Liver (tissue), 2 donors: ENCODE measurements at regions not wholly inside any gene's neighbourhood (a gene's known extent, or its start where the extent isn't known, plus 50 kb on each side); places are given as distances from the start of the nearest gene placed in this dataset.

ENCODE experiments used
- TF ChIP-seq, protein P1 (sequence below): fragments of 150-350 bp; IDR thresholded peaks from 2 replicates; pipeline ENCODE4 v1.5.1; 2017; ENCODE audit warnings: improper control_type of control experiment, low read depth, low read length; ENCODE audit not compliant: missing input control
- TF ChIP-seq, protein P2 (sequence below): IDR thresholded peaks from 2 replicates; pipeline ENCODE4 v1.6.1; 2016; ENCODE audit warnings: antibody characterized with exemption
- donor health status: healthy.

DNA sequence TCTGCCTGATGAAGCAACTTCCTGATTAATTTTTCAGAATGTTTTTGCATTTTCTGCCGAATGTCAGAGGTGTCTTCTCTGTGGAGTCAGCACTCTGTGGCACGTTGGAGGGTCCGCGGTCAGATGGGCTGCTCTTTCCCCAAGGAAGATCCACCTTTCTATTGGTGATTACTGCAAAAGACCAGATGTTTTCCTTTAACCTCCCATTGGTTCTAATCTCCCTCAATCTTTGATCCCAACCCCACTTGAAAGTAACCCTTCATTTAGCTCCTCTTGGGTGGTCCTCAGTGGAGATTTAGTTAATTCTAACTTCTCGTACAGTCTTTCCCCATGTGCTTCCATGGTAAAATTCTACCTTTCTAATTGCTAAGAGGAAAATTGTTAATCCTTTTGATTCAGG is 397.7 kb upstream of the DDHD1 start:
- TF ChIP-seq, protein P1, sequence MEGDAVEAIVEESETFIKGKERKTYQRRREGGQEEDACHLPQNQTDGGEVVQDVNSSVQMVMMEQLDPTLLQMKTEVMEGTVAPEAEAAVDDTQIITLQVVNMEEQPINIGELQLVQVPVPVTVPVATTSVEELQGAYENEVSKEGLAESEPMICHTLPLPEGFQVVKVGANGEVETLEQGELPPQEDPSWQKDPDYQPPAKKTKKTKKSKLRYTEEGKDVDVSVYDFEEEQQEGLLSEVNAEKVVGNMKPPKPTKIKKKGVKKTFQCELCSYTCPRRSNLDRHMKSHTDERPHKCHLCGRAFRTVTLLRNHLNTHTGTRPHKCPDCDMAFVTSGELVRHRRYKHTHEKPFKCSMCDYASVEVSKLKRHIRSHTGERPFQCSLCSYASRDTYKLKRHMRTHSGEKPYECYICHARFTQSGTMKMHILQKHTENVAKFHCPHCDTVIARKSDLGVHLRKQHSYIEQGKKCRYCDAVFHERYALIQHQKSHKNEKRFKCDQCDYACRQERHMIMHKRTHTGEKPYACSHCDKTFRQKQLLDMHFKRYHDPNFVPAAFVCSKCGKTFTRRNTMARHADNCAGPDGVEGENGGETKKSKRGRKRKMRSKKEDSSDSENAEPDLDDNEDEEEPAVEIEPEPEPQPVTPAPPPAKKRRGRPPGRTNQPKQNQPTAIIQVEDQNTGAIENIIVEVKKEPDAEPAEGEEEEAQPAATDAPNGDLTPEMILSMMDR, result no peak
- TF ChIP-seq, protein P2, sequence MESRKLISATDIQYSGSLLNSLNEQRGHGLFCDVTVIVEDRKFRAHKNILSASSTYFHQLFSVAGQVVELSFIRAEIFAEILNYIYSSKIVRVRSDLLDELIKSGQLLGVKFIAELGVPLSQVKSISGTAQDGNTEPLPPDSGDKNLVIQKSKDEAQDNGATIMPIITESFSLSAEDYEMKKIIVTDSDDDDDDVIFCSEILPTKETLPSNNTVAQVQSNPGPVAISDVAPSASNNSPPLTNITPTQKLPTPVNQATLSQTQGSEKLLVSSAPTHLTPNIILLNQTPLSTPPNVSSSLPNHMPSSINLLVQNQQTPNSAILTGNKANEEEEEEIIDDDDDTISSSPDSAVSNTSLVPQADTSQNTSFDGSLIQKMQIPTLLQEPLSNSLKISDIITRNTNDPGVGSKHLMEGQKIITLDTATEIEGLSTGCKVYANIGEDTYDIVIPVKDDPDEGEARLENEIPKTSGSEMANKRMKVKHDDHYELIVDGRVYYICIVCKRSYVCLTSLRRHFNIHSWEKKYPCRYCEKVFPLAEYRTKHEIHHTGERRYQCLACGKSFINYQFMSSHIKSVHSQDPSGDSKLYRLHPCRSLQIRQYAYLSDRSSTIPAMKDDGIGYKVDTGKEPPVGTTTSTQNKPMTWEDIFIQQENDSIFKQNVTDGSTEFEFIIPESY, result no peak
